ENCODE measurements at regions not wholly inside any gene's neighbourhood (a gene's known extent, or its start where the extent isn't known, plus 50 kb on each side); places are given as distances from the start of the nearest gene placed in this dataset.

DNA sequence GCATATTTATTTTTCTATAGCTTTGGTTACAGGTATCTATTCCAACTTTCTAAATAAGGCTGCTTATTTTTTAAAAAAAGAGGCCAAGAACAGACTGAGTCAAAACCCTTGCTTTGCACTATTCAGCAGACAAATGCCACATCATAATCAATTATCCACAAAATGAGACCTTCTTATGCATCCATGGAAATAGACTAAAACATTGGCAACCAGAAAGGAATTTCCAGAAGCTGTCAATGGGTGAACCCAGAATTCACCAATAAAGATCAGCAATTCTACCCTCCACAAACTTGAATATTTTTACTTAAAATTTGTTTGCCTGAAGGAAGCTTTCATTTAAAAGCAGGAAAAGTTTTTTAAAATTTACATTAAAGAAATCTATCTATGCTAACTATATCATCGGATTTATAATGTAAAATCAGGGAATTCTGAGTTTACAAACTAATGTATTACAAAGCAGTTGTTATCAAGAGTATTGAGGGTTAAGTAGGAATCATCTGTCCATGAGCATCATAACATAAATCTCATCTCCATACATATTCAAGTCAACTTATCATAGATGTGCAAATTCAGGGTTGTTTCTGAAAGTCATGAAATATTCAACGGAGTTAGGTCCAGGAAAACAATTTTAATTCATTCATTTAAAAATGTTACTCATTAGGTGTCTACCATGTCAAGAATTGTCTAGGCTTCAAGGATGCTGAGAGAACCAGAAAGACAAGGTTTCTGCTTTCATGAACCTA lies 548.0 kb downstream of the SATB2 start:
- H3K9me3 ChIP-seq: no peaks in the 10 kb centered on the region
- intact Hi-C loops (cut with DNase I): no loop called here
- H3K36me3 ChIP-seq: no peaks in the 10 kb centered on the region
- no peak overlapping the region for H3K27ac ChIP-seq
- no peaks in the 10 kb centered on the region for H3K4me1 ChIP-seq
- no peak for DNase-seq
- WGBS, 2 donors: 90 to 92% methylated on average over 2 of the region's 2 CpGs
- H3K27me3 ChIP-seq: no peaks in the 10 kb centered on the region
- no peak overlapping the region for H3K4me3 ChIP-seq
- TF ChIP-seq, protein P1, sequence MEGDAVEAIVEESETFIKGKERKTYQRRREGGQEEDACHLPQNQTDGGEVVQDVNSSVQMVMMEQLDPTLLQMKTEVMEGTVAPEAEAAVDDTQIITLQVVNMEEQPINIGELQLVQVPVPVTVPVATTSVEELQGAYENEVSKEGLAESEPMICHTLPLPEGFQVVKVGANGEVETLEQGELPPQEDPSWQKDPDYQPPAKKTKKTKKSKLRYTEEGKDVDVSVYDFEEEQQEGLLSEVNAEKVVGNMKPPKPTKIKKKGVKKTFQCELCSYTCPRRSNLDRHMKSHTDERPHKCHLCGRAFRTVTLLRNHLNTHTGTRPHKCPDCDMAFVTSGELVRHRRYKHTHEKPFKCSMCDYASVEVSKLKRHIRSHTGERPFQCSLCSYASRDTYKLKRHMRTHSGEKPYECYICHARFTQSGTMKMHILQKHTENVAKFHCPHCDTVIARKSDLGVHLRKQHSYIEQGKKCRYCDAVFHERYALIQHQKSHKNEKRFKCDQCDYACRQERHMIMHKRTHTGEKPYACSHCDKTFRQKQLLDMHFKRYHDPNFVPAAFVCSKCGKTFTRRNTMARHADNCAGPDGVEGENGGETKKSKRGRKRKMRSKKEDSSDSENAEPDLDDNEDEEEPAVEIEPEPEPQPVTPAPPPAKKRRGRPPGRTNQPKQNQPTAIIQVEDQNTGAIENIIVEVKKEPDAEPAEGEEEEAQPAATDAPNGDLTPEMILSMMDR (IDR thresholded peaks at IDR 0.05): no peak
- no peak for TF ChIP-seq EP300 (IDR thresholded peaks at IDR 0.05)

GRCh38 chr2:198905881-198906612 lies 551.7 kb downstream of the SATB2 start:
- no peaks in the 10 kb centered on the region for H3K36me3 ChIP-seq
- intact Hi-C loops (cut with DNase I): no loop called here
- TF ChIP-seq POLR2A (IDR thresholded peaks at IDR 0.05) (no peak), EP300 (IDR thresholded peaks at IDR 0.05) (no peak), POLR2AphosphoS5 (IDR thresholded peaks at IDR 0.05) (no peak)
- TF ChIP-seq, protein P1 (IDR thresholded peaks at IDR 0.05): no peak
- no peak for DNase-seq
- H3K9me3 ChIP-seq: no peaks in the 10 kb centered on the region
- no peak overlapping the region for H3K4me3 ChIP-seq
- WGBS, 2 donors: 77 to 81% methylated on average over 7 of the region's 7 CpGs
- no peaks in the 10 kb centered on the region for H3K27me3 ChIP-seq
- H3K4me1 ChIP-seq: no peaks in the 10 kb centered on the region
- no peak overlapping the region for H3K27ac ChIP-seq

GRCh38 chr2:198901894-198902293 lies 555.8 kb downstream of the SATB2 start:
- no peaks in the 10 kb centered on the region for H3K9me3 ChIP-seq
- H3K27me3 ChIP-seq: no peaks in the 10 kb centered on the region
- no peaks in the 10 kb centered on the region for H3K36me3 ChIP-seq
- TF ChIP-seq POLR2A (IDR thresholded peaks at IDR 0.05) (no peak), EP300 (IDR thresholded peaks at IDR 0.05) (no peak), POLR2AphosphoS5 (IDR thresholded peaks at IDR 0.05) (no peak)
- TF ChIP-seq, protein P1 (IDR thresholded peaks at IDR 0.05): no peak
- intact Hi-C loops (cut with DNase I): no loop called here
- no peak for DNase-seq
- no peak overlapping the region for H3K27ac ChIP-seq
- H3K4me3 ChIP-seq: no peak overlapping the region
- no peaks in the 10 kb centered on the region for H3K4me1 ChIP-seq

GRCh38 chr2:198900141-198900540 lies 557.6 kb downstream of the SATB2 start:
- WGBS, 2 donors: 75 to 92% methylated on average over 3 of the region's 3 CpGs
- TF ChIP-seq POLR2A (IDR thresholded peaks at IDR 0.05): no peak
- TF ChIP-seq EP300 (IDR thresholded peaks at IDR 0.05): no peak
- no peak for TF ChIP-seq POLR2AphosphoS5 (IDR thresholded peaks at IDR 0.05)
- TF ChIP-seq, protein P1 (IDR thresholded peaks at IDR 0.05): no peak
- Histone ChIP-seq H3K4me1 (no peaks in the 10 kb centered on the region), H3K36me3 (no peaks in the 10 kb centered on the region), H3K27ac (no peak overlapping the region), H3K9me3 (no peaks in the 10 kb centered on the region), H3K4me3 (no peak overlapping the region), H3K27me3 (no peaks in the 10 kb centered on the region)
- no peak for DNase-seq
- intact Hi-C loops (cut with DNase I): no loop called here

Measured in sigmoid colon (tissue), 6 donors.